ENCODE measurements at regions not wholly inside any gene's neighbourhood (a gene's known extent, or its start where the extent isn't known, plus 50 kb on each side); places are given as distances from the start of the nearest gene placed in this dataset.

GRCh38 chr5:87113861-87114260 is 153.8 kb upstream of the RASA1 start:
- no peaks in the 10 kb centered on the region for H3K9me2 ChIP-seq (ENCODE audit: insufficient read depth)
- TF ChIP-seq POLR2AphosphoS5 (IDR thresholded peaks at IDR 0.05; ENCODE audit: low read depth) (no peak), STAT1 (IDR thresholded peaks at IDR 0.05; ENCODE audit: unreplicated experiment) (no peak), CREB1 (CRISPR knock-in tag; IDR thresholded peaks at IDR 0.05; ENCODE audit: low read depth) (no peak), ZNF462 (CRISPR knock-in tag; IDR thresholded peaks at IDR 0.05) (no peak), ZNF114 (CRISPR knock-in tag; IDR thresholded peaks at IDR 0.05) (no peak), JUNB (IDR thresholded peaks at IDR 0.05; ENCODE audit: unreplicated experiment) (no peak), NANOG (IDR thresholded peaks at IDR 0.05; ENCODE audit: borderline replicate concordance) (no peak), EZH2 (IDR thresholded peaks at IDR 0.05; ENCODE audit: low read depth, unreplicated experiment) (no peak)
- TF ChIP-seq, protein P1, sequence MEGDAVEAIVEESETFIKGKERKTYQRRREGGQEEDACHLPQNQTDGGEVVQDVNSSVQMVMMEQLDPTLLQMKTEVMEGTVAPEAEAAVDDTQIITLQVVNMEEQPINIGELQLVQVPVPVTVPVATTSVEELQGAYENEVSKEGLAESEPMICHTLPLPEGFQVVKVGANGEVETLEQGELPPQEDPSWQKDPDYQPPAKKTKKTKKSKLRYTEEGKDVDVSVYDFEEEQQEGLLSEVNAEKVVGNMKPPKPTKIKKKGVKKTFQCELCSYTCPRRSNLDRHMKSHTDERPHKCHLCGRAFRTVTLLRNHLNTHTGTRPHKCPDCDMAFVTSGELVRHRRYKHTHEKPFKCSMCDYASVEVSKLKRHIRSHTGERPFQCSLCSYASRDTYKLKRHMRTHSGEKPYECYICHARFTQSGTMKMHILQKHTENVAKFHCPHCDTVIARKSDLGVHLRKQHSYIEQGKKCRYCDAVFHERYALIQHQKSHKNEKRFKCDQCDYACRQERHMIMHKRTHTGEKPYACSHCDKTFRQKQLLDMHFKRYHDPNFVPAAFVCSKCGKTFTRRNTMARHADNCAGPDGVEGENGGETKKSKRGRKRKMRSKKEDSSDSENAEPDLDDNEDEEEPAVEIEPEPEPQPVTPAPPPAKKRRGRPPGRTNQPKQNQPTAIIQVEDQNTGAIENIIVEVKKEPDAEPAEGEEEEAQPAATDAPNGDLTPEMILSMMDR (conservative IDR thresholded peaks at IDR 0.05; ENCODE audit: low read depth in 2 of 2), result no peak
- TF ChIP-seq, protein P2, sequence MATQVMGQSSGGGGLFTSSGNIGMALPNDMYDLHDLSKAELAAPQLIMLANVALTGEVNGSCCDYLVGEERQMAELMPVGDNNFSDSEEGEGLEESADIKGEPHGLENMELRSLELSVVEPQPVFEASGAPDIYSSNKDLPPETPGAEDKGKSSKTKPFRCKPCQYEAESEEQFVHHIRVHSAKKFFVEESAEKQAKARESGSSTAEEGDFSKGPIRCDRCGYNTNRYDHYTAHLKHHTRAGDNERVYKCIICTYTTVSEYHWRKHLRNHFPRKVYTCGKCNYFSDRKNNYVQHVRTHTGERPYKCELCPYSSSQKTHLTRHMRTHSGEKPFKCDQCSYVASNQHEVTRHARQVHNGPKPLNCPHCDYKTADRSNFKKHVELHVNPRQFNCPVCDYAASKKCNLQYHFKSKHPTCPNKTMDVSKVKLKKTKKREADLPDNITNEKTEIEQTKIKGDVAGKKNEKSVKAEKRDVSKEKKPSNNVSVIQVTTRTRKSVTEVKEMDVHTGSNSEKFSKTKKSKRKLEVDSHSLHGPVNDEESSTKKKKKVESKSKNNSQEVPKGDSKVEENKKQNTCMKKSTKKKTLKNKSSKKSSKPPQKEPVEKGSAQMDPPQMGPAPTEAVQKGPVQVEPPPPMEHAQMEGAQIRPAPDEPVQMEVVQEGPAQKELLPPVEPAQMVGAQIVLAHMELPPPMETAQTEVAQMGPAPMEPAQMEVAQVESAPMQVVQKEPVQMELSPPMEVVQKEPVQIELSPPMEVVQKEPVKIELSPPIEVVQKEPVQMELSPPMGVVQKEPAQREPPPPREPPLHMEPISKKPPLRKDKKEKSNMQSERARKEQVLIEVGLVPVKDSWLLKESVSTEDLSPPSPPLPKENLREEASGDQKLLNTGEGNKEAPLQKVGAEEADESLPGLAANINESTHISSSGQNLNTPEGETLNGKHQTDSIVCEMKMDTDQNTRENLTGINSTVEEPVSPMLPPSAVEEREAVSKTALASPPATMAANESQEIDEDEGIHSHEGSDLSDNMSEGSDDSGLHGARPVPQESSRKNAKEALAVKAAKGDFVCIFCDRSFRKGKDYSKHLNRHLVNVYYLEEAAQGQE (IDR thresholded peaks at IDR 0.05; ENCODE audit: unreplicated experiment), result no peak
- TF ChIP-seq, protein P3, sequence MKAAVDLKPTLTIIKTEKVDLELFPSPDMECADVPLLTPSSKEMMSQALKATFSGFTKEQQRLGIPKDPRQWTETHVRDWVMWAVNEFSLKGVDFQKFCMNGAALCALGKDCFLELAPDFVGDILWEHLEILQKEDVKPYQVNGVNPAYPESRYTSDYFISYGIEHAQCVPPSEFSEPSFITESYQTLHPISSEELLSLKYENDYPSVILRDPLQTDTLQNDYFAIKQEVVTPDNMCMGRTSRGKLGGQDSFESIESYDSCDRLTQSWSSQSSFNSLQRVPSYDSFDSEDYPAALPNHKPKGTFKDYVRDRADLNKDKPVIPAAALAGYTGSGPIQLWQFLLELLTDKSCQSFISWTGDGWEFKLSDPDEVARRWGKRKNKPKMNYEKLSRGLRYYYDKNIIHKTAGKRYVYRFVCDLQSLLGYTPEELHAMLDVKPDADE (IDR thresholded peaks at IDR 0.05), result no peak
- Mint-ChIP-seq H3K4me3 (no peak overlapping the region), H3K9me3 (no peaks in the 10 kb centered on the region), H3K36me3 (ENCODE audit: low read depth) (no peaks in the 10 kb centered on the region), H3K27ac (no peak overlapping the region), H3K4me1 (no peaks in the 10 kb centered on the region), H3K27me3 (ENCODE audit: insufficient read depth, low read depth, poor library complexity) (no peaks in the 10 kb centered on the region)
- no peaks in the 10 kb centered on the region for H3K79me2 ChIP-seq (replicated peaks; ENCODE audit: insufficient read depth)
- no peak overlapping the region for H2AFZ ChIP-seq
- H3F3A ChIP-seq (replicated peaks; ENCODE audit: low read depth), result no peaks in the 10 kb centered on the region
- no peaks in the 10 kb centered on the region for H4K20me1 ChIP-seq (replicated peaks; ENCODE audit: insufficient read depth)
- ATAC-seq, result no peak
- no peak for DNase-seq (ENCODE audit: low spot score)
- no peaks in the 10 kb centered on the region for H3K36me3 ChIP-seq (ENCODE audit: insufficient read depth)
- no peak overlapping the region for H3K27ac ChIP-seq (ENCODE audit: low read depth)
- no peaks in the 10 kb centered on the region for H3K27me3 ChIP-seq (ENCODE audit: insufficient read depth)
- H3K4me3 ChIP-seq, result no peak overlapping the region
- H3K4me1 ChIP-seq (ENCODE audit: insufficient read depth), result no peaks in the 10 kb centered on the region
- H3K4me2 ChIP-seq, result no peak overlapping the region

Measured in GM23338 (cell line).